HG02884 (cell line): ENCODE measurements at regions not wholly inside any gene's neighbourhood (a gene's known extent, or its start where the extent isn't known, plus 50 kb on each side); places are given as distances from the start of the nearest gene placed in this dataset.
A peak's percentile ranks its signal among the peaks of the same experiment; 100 is the strongest.
"Not testable (repeated sequence)": the region's sequence is repeated elsewhere in the genome, so short reads cannot be mapped to it uniquely, and the experiment has no call there.

Experiments used
- ATAC-seq: cut with Tn5 transposase; IDR thresholded peaks from one replicate; pipeline ENCODE4 v1.9.1; 2021; ENCODE audit warnings: mild to moderate bottlenecking, moderate library complexity; ENCODE audit not compliant: unreplicated experiment

DNA sequence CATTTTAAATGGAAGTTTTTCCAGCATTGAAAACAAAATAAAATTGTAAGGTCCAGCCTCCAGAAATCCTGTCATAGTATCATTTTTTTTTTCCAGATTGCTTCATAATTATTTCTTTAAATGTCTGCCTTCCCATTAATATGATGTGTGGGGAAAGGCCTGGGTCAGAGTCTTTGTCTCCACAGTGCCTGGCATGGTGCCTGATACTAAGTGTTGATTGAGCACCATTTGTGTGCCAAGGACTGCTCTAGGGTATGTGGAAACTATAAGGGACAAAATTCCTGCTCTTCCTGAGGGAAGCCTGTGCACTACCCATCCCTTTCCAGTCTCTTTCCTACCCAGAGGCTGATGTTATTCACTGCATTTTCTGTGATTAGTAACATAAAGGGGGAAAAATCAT, 53.1 kb upstream of the BEND4 start:
- ATAC-seq: no peak

GRCh38 chr4:42216664-42217063, 64.2 kb upstream of the BEND4 start:
- ATAC-seq: no peak

DNA sequence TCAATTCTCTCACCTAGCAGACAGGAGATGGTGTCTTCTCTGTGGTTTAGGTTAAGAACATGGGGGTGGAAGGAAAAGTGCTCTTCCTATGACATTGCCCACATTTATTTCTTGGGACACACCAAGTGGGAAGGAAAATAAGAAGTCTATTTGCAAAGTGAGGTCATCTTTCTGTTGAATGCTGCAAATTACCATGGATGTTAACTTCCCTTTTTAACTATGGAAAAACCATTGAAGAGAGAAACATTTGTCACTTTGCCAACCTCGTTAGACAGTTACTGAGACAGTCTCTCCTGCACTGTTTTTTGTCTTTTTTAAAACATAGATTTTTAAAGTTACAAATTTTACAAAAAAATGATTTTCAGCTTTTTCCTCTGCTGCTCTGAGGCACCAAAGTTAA, 72.8 kb upstream of the BEND4 start:
- no peak for ATAC-seq

- ATAC-seq: no peak
Observed at GRCh38 chr4:42234817-42235216, 82.4 kb upstream of the BEND4 start.

DNA sequence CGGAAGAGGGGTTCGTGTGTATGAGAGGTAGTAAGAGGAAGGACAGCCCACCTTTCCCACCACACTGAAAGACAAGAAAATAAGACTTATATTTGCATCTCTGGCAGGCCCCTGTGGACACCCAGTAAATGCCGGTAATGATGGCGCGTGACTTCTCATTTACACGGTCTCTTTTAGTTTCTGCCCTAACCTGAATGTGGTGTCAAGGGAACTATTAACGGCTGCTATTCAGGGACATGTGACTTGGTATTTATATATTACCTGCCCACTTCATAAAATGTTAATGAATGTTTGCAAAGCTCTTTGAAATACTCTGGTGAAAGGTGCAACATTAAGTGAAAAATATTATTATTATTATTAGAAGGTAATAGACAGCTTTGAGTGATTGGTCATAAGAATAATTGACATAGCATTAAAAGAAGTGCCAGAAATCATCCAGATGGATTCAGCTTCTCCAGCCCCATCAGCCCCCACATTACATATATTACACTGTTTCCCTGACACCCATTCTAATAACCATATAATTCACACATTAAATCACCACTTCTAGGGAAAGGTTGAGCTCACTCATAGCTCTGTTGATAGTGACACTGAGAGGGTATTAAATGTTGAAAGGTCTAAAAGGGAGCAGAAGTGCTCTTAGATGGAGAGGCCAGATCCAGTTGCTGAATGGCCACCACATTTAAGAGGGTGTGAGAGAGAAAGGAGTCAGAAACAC, 83.0 kb upstream of the BEND4 start:
- no peak for ATAC-seq

GRCh38 chr4:42237010-42237409, 84.6 kb upstream of the BEND4 start:
- ATAC-seq: no peak

DNA sequence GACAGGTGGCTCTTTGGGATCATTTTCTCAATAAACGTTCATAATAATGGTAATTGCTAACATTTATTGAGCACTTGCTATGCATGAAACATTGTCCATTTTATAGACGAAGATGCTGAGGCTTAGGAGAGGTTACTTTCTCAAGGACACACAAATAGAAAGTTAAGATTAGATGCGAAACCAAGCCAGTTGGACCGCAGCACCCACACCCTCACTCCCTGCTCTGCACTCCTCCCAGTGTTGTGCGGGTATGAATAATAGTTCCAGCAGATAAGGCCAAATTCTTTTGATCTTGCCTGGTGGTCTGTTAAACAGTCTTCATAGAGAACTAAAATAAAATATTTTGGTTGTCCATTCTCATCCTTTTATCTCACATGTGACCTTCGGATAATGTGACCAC, 85.0 kb upstream of the BEND4 start:
- ATAC-seq: no peak

GRCh38 chr4:42248972-42249371, 96.5 kb upstream of the BEND4 start:
- no peak for ATAC-seq

DNA sequence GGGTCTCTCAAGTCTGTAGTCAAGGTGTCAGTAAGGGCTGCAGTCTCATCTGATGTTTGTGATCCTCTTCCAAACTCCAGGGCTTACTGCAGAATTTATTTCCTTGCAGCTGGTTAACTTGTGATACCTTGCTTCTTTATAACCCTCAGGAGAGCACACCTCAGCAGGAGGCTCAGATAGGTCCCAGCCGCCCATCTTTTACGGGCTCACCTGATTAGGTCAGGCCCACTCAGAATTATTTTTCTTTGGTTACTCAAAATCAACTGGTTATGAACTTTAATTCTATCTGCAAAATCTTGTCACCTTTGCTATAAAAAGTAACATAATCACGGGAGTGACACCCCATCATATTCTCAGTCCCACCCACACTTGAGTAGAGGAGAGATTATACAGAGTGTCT, 99.9 kb upstream of the BEND4 start:
- no peak for ATAC-seq

- not testable (repeated sequence) for ATAC-seq
Observed at GRCh38 chr4:42257645-42258044, 105.2 kb upstream of the BEND4 start.

GRCh38 chr4:42262701-42263490, 110.4 kb upstream of the BEND4 start:
- ATAC-seq: no peak

DNA sequence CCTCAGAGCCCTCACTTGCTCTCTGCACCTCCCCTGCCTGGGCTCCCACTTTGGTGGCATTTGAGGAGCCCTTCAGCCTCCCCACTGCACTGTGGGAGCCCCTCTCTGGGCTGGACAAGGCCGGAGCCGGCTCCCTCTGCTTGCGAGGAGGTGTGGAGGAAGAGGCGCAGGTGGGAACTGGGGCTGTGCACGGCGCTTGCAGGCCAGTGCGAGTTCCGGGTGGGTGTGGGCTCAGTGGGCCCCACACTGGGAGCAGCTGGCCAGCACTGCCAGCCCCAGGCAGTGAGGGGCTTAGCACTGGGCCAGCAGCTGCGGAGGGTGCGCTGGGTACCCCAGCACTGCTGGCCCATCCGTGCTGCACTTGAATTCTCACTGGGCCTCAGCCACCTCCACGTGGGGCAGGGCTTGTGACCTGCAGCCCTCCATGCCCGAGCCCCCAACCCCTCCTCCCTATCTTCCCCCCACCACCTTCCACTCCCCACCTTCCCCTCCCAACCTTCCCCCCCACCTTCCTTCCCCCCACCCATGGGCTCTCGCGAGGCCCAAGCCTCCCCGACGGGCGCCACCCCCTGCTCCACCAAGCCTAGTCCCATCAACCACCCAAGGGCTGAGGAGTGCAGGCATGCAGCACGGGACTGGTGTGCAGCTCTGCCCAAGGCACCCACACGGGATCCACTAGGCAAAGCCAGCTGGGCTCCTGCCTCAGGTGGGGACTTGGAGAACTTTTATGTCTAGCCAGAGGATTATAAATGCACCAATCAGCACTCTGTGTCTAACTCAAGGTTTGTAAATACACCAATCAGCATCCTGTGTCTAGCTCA, 113.5 kb upstream of the BEND4 start:
- no peak for ATAC-seq

GRCh38 chr4:42267724-42268123, 115.3 kb upstream of the BEND4 start:
- ATAC-seq: no peak

GRCh38 chr4:42268824-42269223, 116.4 kb upstream of the BEND4 start:
- ATAC-seq: no peak

- ATAC-seq: no peak
Observed at GRCh38 chr4:42271096-42271495, 118.6 kb upstream of the BEND4 start.

- ATAC-seq: no peak
Observed at GRCh38 chr4:42277291-42277690, 120.0 kb upstream of the SHISA3 start.

GRCh38 chr4:42278709-42279324, 118.5 kb upstream of the SHISA3 start:
- ATAC-seq: no peak

GRCh38 chr4:42280327-42281095, 116.8 kb upstream of the SHISA3 start:
- ATAC-seq: no peak

DNA sequence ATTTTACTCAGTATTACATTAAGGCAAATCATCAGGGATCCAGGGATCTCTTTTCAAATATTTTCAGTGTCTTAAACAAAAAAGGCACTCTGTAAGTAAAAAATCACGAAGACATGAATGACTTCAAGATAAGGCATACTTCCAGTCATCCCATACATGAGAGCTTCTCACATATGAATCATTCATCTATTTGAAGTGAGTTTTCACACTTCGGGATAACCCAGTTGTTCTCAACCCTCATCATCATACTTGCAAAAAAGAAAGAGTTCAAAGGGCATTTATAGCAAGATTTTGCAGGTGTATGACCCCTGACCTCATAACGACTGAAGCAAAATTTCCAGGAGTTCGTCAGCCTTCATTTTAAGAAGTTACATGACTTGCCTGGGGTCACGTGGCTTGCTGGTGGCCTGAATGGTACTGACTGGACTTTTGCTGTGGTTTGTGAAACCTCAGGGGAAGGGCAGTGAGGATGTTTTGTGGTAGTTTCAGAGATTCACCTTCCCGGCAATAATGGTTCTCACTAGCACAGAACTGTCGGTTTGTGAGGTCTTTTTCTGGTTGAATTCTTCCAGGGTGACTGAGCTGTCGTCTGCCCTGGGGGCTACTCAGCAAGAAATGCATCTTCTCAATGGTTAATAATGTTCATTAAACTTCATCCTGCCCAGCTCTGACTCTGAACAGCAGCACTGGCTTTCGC, 115.8 kb upstream of the SHISA3 start:
- peak; percentile 52 for ATAC-seq
